ENCODE measurements at regions not wholly inside any gene's neighbourhood (a gene's known extent, or its start where the extent isn't known, plus 50 kb on each side); places are given as distances from the start of the nearest gene placed in this dataset.

- FAIRE-seq (no peak), ATAC-seq (no peak), DNase-seq (no peak)
- intact Hi-C loops (cut with DNase I): no loop called here
- Histone ChIP-seq H3K36me3 (no peaks in the 10 kb centered on the region), H3K27me3 (no peaks in the 10 kb centered on the region), H3K27ac (no peak overlapping the region), H3K9me3 (no peaks in the 10 kb centered on the region), H3K4me3 (no peak overlapping the region), H3K4me1 (no peaks in the 10 kb centered on the region)
- TF ChIP-seq CTCF (IDR thresholded peaks at IDR 0.05): no peak
- 88 to 93% methylated on average over 4 of the region's 4 CpGs for WGBS, 2 donors
Measured at GRCh38 chr1:71245246-71245645, 164.4 kb upstream of the ZRANB2 start.

- Histone ChIP-seq H3K27me3 (no peaks in the 10 kb centered on the region), H3K9me3 (no peaks in the 10 kb centered on the region), H3K4me3 (no peak overlapping the region), H3K27ac (no peak overlapping the region), H3K4me1 (no peaks in the 10 kb centered on the region), H3K36me3 (no peaks in the 10 kb centered on the region)
- TF ChIP-seq CTCF (IDR thresholded peaks at IDR 0.05): no peak
- FAIRE-seq (no peak), ATAC-seq (no peak), DNase-seq (no peak)
- WGBS, 2 donors: 91 to 93% methylated on average over 1 of the region's 1 CpG
- intact Hi-C loops (cut with DNase I): no loop called here
Measured at GRCh38 chr1:71242239-71242638, 161.4 kb upstream of the ZRANB2 start.

- Histone ChIP-seq H3K36me3 (no peaks in the 10 kb centered on the region), H3K27me3 (no peaks in the 10 kb centered on the region), H3K4me3 (no peak overlapping the region), H3K4me1 (no peaks in the 10 kb centered on the region), H3K27ac (no peak overlapping the region), H3K9me3 (no peaks in the 10 kb centered on the region)
- intact Hi-C loops (cut with DNase I): no loop called here
- no peak for TF ChIP-seq CTCF (IDR thresholded peaks at IDR 0.05)
- DNase-seq (no peak), ATAC-seq (no peak), FAIRE-seq (no peak)
- WGBS, 2 donors: 89 to 98% methylated on average over 1 of the region's 1 CpG
Measured at GRCh38 chr1:71240656-71241055, 159.8 kb upstream of the ZRANB2 start.

GRCh38 chr1:71236503-71236902 lies 155.7 kb upstream of the ZRANB2 start:
- H3K36me3 ChIP-seq: no peaks in the 10 kb centered on the region
- 67 to 75% methylated on average over 2 of the region's 2 CpGs for WGBS, 2 donors
- no peak for ATAC-seq
- no peaks in the 10 kb centered on the region for H3K9me3 ChIP-seq
- no peak overlapping the region for H3K27ac ChIP-seq
- H3K4me1 ChIP-seq: no peaks in the 10 kb centered on the region
- FAIRE-seq: no peak
- DNase-seq: no peak
- no peak overlapping the region for H3K4me3 ChIP-seq
- no peak for TF ChIP-seq CTCF (IDR thresholded peaks at IDR 0.05)
- intact Hi-C loops (cut with DNase I): no loop called here
- H3K27me3 ChIP-seq: no peaks in the 10 kb centered on the region

- no peak for ATAC-seq
- no peaks in the 10 kb centered on the region for H3K27me3 ChIP-seq
- FAIRE-seq: no peak
Measured at GRCh38 chr1:71233645-71234044, 152.8 kb upstream of the ZRANB2 start.

More at GRCh38 chr1:71233645-71234044, 152.8 kb upstream of the ZRANB2 start:
- DNase-seq: no peak
- intact Hi-C loops (cut with DNase I): no loop called here
- no peak for TF ChIP-seq CTCF (IDR thresholded peaks at IDR 0.05)
- 98 to 100% methylated on average over 1 of the region's 1 CpG for WGBS, 2 donors
- no peak overlapping the region for H3K4me3 ChIP-seq
- no peak overlapping the region for H3K27ac ChIP-seq
- H3K9me3 ChIP-seq: no peaks in the 10 kb centered on the region
- H3K4me1 ChIP-seq: no peaks in the 10 kb centered on the region
- no peaks in the 10 kb centered on the region for H3K36me3 ChIP-seq
